Spleen (tissue), 11 donors: ENCODE measurements at regions not wholly inside any gene's neighbourhood (a gene's known extent, or its start where the extent isn't known, plus 50 kb on each side); places are given as distances from the start of the nearest gene placed in this dataset.
A peak's percentile ranks its signal among the peaks of the same experiment; 100 is the strongest.

Experiments used
- DNase-seq: peaks from one replicate; pipeline ENCODE4 v3.0.0-alpha.2; 2020
- H3K27ac ChIP-seq, 8 donors: fragments of 200-600 bp; sonication (generic) in 7 of 8; 1 replicate in 4 of 8; 2 replicates in 4 of 8; pipeline versions ENCODE4 v1.5.0 to v1.8.0; 2016 to 2021; ENCODE audit warnings: inconsistent platforms in 4 of 8, mild to moderate bottlenecking in 4 of 8, moderate library complexity in 1 of 8
- H3K27me3 ChIP-seq, 7 donors: fragments of 200-600 bp; sonication (generic) in 6 of 7; replicated peaks in 1 of 7; 1 replicate in 4 of 7; 2 replicates in 3 of 7; pipeline versions ENCODE4 v1.5.0 to v1.8.0; 2016 to 2021; ENCODE audit warnings: inconsistent platforms in 3 of 7, mild to moderate bottlenecking in 1 of 7
- H3K36me3 ChIP-seq, 6 donors: fragments of 200-600 bp; sonication (generic) in 5 of 6; 1 replicate in 4 of 6; 2 replicates in 2 of 6; pipeline versions ENCODE4 v1.5.0 to v1.8.0; 2016 to 2021; ENCODE audit warnings: inconsistent platforms in 2 of 6
- H3K4me1 ChIP-seq, 6 donors: fragments of 200-600 bp; sonication (generic) in 5 of 6; 1 replicate in 3 of 6; 2 replicates in 3 of 6; pipeline versions ENCODE4 v1.5.0 to v1.8.0; 2016 to 2021; ENCODE audit warnings: inconsistent platforms in 3 of 6
- H3K4me3 ChIP-seq, 8 donors: fragments of 200-600 bp; sonication (generic) in 7 of 8; 1 replicate in 4 of 8; 2 replicates in 4 of 8; pipeline versions ENCODE4 v1.5.0 to v1.8.0; 2016 to 2021; ENCODE audit warnings: inconsistent platforms in 4 of 8, mild to moderate bottlenecking in 4 of 8, moderate library complexity in 2 of 8
- H3K9me3 ChIP-seq, 8 donors: fragments of 200-600 bp; sonication (generic) in 7 of 8; 1 replicate in 4 of 8; 2 replicates in 4 of 8; pipeline versions ENCODE4 v1.5.0 to v1.8.0; 2016 to 2021; ENCODE audit warnings: inconsistent platforms in 4 of 8
- CTCF ChIP-seq, 11 experiments: fragments of 200-600 bp in 7 of 11; fragments of 450-650 bp in 4 of 11; sonication (generic) in 4 of 11; IDR thresholded peaks in 8 of 11; conservative IDR thresholded peaks in 3 of 11; 1 replicate in 7 of 11; 2 replicates in 4 of 11; pipeline versions ENCODE4 v1.4.0 to v1.8.0; 2016 to 2021; ENCODE audit warnings: antibody characterized with exemption in 11 of 11, inconsistent platforms in 4 of 11, mild to moderate bottlenecking in 1 of 11
- POLR2A ChIP-seq, 3 donors: fragments of 450-650 bp; IDR thresholded peaks; one replicate each; pipeline ENCODE4 v1.5.1; 2017; ENCODE audit warnings: antibody characterized with exemption in 3 of 3, mild to moderate bottlenecking in 1 of 3
- POLR2AphosphoS5 ChIP-seq, 3 donors: sonication (generic); formaldehyde crosslinking; IDR thresholded peaks; one replicate each; pipeline ENCODE4 v1.5.1; 2017; ENCODE audit warnings: antibody characterized with exemption in 3 of 3
- WGBS, 5 donors: extraction: QIAGEN DNeasy Blood & Tissue Kit in 3 of 5; methylation state at CpG; one replicate each; pipeline versions ENCODE4 v1.1.5 to v1.1.7; 2013 to 2018; 5-methylcytosine and 5-hydroxymethylcytosine counted together
- intact Hi-C: fragments of 100-400 bp; cut with DNase I; formaldehyde crosslinking; loops from one replicate; pipeline ENCODE4 v1.15.0; 2023; ENCODE audit warnings: low total_unique reads
- donor health status: healthy with polysubstance abuse.
- donor health status: DM: no; HTN: no; CAD: no; lungs with moderate emphysema.
- donor health status: DM: no; HTN: no; CAD: no.
- donor health status: Bipolar disorder and iron deficiency.
- donor health status: healthy.
- donor health status: DM: no; HTN: no; CAD: no.
- donor health status: DM: yes; HTN: yes; CAD: no.

- no peak for TF ChIP-seq POLR2A (IDR thresholded peaks at IDR 0.05)
- no peak for TF ChIP-seq CTCF (IDR thresholded peaks at IDR 0.05 in 8 of 11, conservative IDR thresholded peaks at IDR 0.05 in 3 of 11)
- no peak for TF ChIP-seq POLR2AphosphoS5 (IDR thresholded peaks at IDR 0.05)
- no peak for DNase-seq
- Histone ChIP-seq H3K4me3 (no peak overlapping the region), H3K9me3 (peaks cover 0 to 2% (median 0%) of the 10 kb centered on the region in 8 donors), H3K36me3 (no peaks in the 10 kb centered on the region), H3K27ac (peak overlapping the region; percentile 22 to 74 (median 61)), H3K27me3 (no peaks in the 10 kb centered on the region), H3K4me1 (peaks cover 0 to 38% (median 10%) of the 10 kb centered on the region in 6 donors)
- intact Hi-C loops, result no loop called here
- WGBS, 5 donors, result 43 to 67% (median 54%) methylated on average over 5 of the region's 5 CpGs
Measured at GRCh38 chr9:108156270-108156998, 666.9 kb upstream of the KLF4 start.

- Histone ChIP-seq H3K9me3 (peaks cover 0 to 2% (median 0%) of the 10 kb centered on the region in 8 donors), H3K4me1 (peaks cover 0 to 31% (median 7%) of the 10 kb centered on the region in 6 donors), H3K4me3 (no peak overlapping the region), H3K27me3 (no peaks in the 10 kb centered on the region), H3K27ac (no peak overlapping the region), H3K36me3 (no peaks in the 10 kb centered on the region)
- no peak for DNase-seq
- 80 to 92% (median 88%) methylated on average over 4 of the region's 4 CpGs for WGBS, 5 donors
- intact Hi-C loops, result no loop called here
- TF ChIP-seq POLR2A (IDR thresholded peaks at IDR 0.05) (no peak), POLR2AphosphoS5 (IDR thresholded peaks at IDR 0.05) (no peak), CTCF (IDR thresholded peaks at IDR 0.05 in 8 of 11, conservative IDR thresholded peaks at IDR 0.05 in 3 of 11) (no peak)
Measured at GRCh38 chr9:108153416-108153815, 663.8 kb upstream of the KLF4 start.

GRCh38 chr9:108150736-108151586 is 661.4 kb upstream of the KLF4 start:
- H3K9me3 ChIP-seq, result peaks cover 0 to 10% (median 0%) of the 10 kb centered on the region in 8 donors
- TF ChIP-seq POLR2A (IDR thresholded peaks at IDR 0.05) (no peak), CTCF (IDR thresholded peaks at IDR 0.05 in 8 of 11, conservative IDR thresholded peaks at IDR 0.05 in 3 of 11) (no peak), POLR2AphosphoS5 (IDR thresholded peaks at IDR 0.05) (peak in 2 of 3 donors; percentile 23 to 92)
- H3K27ac ChIP-seq, result peak overlapping the region in 7 of 8 donors; percentile 18 to 87 (median 82)
- no peaks in the 10 kb centered on the region for H3K36me3 ChIP-seq
- H3K4me1 ChIP-seq, result peaks cover 0 to 20% (median 7%) of the 10 kb centered on the region in 6 donors
- intact Hi-C loops, result no loop called here
- no peak overlapping the region for H3K4me3 ChIP-seq
- no peak for DNase-seq
- no peaks in the 10 kb centered on the region for H3K27me3 ChIP-seq
- WGBS, 5 donors, result 55 to 74% (median 62%) methylated on average over 16 of the region's 16 CpGs

- Histone ChIP-seq H3K36me3 (no peaks in the 10 kb centered on the region), H3K4me3 (no peak overlapping the region), H3K27me3 (no peaks in the 10 kb centered on the region), H3K9me3 (peaks cover 0 to 17% (median 0%) of the 10 kb centered on the region in 8 donors), H3K4me1 (peaks cover 0 to 10% (median 5%) of the 10 kb centered on the region in 6 donors), H3K27ac (peak overlapping the region in 7 of 8 donors; percentile 18 to 87 (median 82))
- DNase-seq, result no peak
- WGBS, 5 donors, result 86 to 95% (median 91%) methylated on average over 4 of the region's 4 CpGs
- intact Hi-C loops, result no loop called here
- no peak for TF ChIP-seq POLR2AphosphoS5 (IDR thresholded peaks at IDR 0.05)
- no peak for TF ChIP-seq POLR2A (IDR thresholded peaks at IDR 0.05)
- no peak for TF ChIP-seq CTCF (IDR thresholded peaks at IDR 0.05 in 8 of 11, conservative IDR thresholded peaks at IDR 0.05 in 3 of 11)
Measured at GRCh38 chr9:108149326-108149725, 659.8 kb upstream of the KLF4 start.
